Right cardiac atrium (tissue), 5 donors: ENCODE measurements at regions not wholly inside any gene's neighbourhood (a gene's known extent, or its start where the extent isn't known, plus 50 kb on each side); places are given as distances from the start of the nearest gene placed in this dataset.
A peak's percentile ranks its signal among the peaks of the same experiment; 100 is the strongest.
"Not testable (repeated sequence)": the region's sequence is repeated elsewhere in the genome, so short reads cannot be mapped to it uniquely, and the experiment has no call there.

Experiments used
- ATAC-seq, 2 donors: fragments of 200-7000 bp; cut with Tn5 transposase; one replicate each; pipeline versions ENCODE4 v1.8.0 to v1.9.1; 2020; ENCODE audit warnings: moderate library complexity in 2 of 2, mild to moderate bottlenecking in 1 of 2
- DNase-seq, 3 donors: peaks; one replicate each; pipeline ENCODE4 v3.0.0-alpha.2; 2020
- H3K27ac ChIP-seq: one replicate; pipeline ENCODE4 v1.5.1; 2013; ENCODE audit warnings: mild to moderate bottlenecking, low read length, control low read depth, moderate library complexity
- H3K27me3 ChIP-seq: one replicate; pipeline ENCODE4 v1.6.1; 2013; ENCODE audit not compliant: control insufficient read depth, insufficient read depth
- H3K4me1 ChIP-seq: one replicate; pipeline ENCODE4 v1.6.1; 2013; ENCODE audit warnings: low read length; ENCODE audit not compliant: control insufficient read depth, insufficient read depth
- H3K4me3 ChIP-seq: one replicate; pipeline ENCODE4 v1.5.1; 2013; ENCODE audit warnings: low read length, control low read depth
- H3K9me3 ChIP-seq: one replicate; pipeline ENCODE4 v1.6.1; 2013; ENCODE audit warnings: low read length; ENCODE audit not compliant: control insufficient read depth
- WGBS: extraction: QIAGEN DNeasy Blood & Tissue Kit; methylation state at CpG from one replicate; pipeline ENCODE4 v1.1.7; 2013; 5-methylcytosine and 5-hydroxymethylcytosine counted together
- intact Hi-C, 4 donors: fragments of 100-400 bp; cut with DNase I; formaldehyde crosslinking; loops; one replicate each; pipeline versions ENCODE4 v1.11.0 to v1.14.0; 2022 to 2023
- donor health status: healthy with polysubstance abuse.
- donor health status: DM: no; HTN: yes; CAD: no.
- donor health status: DM: no; HTN: no; CAD: no.
- donor health status: DM: no; HTN: yes; CAD: no; lungs with severe emphysema.
- donor health status: DM: yes; HTN: yes; CAD: no.

DNA sequence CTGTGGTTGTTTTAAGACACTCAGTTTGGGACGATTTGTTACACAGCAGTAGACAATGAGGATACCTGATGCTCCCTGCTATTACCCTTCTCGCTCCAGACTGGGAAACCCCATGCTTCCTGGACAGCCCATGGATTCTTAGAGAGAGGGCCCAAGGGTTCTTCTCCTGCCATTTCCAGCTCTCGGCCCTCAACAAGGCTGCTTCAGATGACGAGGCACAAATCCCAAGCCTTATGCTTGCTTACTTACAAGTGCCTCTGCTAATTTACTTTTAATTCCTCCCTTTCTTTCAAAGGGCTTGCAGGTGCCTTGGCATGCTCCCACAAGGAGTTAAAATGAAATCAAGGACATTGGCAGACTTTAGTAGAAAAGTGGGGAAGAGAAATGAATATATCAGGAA lies 79.4 kb downstream of the GADD45G start:
- WGBS: 86% methylated on average over 4 of the region's 4 CpGs
- no peak overlapping the region for H3K4me3 ChIP-seq
- no peak for ATAC-seq
- intact Hi-C loops: loop anchor here in 1 of 4 donors (10.0 kb wide), 1 partner anchor 59 kb away; no protein-coding TSS in a partner anchor
- no peaks in the 10 kb centered on the region for H3K9me3 ChIP-seq
- no peaks in the 10 kb centered on the region for H3K27me3 ChIP-seq
- H3K27ac ChIP-seq: peak overlapping the region; percentile 51
- H3K4me1 ChIP-seq: peaks cover 8% of the 10 kb centered on the region
- no peak for DNase-seq

DNA sequence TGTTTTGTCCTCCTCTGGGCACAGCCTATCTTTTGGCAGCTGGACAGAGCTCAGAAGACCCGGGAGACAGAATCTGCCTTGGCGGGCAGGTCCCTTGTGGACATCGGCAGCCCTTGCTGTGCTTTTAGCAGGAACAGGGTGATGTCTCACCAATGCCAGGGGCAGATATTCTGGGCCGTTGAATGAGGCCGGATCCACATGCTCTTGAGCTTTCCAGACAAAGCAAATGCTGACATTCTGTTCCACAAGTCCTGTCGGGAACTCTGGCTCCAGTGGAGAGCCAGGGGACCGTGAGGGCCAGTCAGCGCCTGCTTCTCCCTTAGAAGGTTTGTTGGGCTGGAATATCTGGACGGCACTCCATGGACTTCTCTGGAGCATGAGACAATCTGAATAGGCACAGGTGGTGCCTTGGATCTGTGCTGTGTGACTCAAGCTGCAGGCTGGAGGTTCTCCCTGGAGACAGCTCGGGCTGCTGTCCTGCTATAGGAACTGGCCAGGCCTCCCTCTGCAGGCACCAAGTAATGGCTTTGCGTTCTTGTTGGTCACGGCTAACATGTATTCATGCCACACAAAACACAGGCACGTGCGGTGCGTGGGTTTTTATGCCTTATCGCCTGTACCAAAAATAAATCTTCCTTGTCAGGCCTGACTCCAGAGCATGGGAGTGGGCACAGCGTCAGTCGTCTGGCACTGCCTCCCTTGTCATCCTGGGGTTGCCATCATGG lies 80.3 kb downstream of the GADD45G start:
- ATAC-seq (peak; percentile 86 to 92), DNase-seq (peak; percentile 58 to 89 (median 79))
- 45% methylated on average over 18 of the region's 18 CpGs for WGBS
- H3K9me3 ChIP-seq: no peaks in the 10 kb centered on the region
- H3K27me3 ChIP-seq: no peaks in the 10 kb centered on the region
- intact Hi-C loops: loop anchor here in 1 of 4 donors (10.0 kb wide), 1 partner anchor 60 kb away; no protein-coding TSS in a partner anchor
- H3K4me3 ChIP-seq: no peak overlapping the region
- peak overlapping the region; percentile 97 for H3K27ac ChIP-seq
- H3K4me1 ChIP-seq: peaks cover 8% of the 10 kb centered on the region

DNA sequence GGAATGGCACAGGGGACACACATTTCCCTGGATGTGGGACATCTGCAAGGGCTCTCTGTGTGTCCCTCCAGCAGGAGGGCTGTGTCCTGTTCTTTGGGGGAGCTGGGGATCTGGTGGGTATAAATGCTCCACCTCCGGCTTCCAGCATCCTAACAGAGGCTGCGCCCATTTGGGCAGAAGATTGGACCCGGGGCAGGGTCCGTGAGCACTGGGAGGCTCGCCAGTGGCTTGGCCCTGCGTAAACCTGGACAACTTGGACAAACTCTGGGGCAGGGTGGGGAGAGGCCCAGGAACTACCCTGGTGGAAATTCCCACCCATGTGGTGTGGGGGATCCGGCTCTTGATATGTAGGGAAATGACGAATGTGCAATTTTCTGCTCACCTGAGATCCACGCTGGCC lies 80.9 kb downstream of the GADD45G start:
- DNase-seq (no peak), ATAC-seq (peak in 1 of 2 donors; percentile 2)
- peak overlapping the region; percentile 97 for H3K27ac ChIP-seq
- H3K4me1 ChIP-seq: peaks cover 8% of the 10 kb centered on the region
- 95% methylated on average over 9 of the region's 9 CpGs for WGBS
- no peak overlapping the region for H3K4me3 ChIP-seq
- no peaks in the 10 kb centered on the region for H3K27me3 ChIP-seq
- intact Hi-C loops: loop anchor here in 1 of 4 donors (10.0 kb wide), 1 partner anchor 61 kb away; no protein-coding TSS in a partner anchor
- no peaks in the 10 kb centered on the region for H3K9me3 ChIP-seq

DNA sequence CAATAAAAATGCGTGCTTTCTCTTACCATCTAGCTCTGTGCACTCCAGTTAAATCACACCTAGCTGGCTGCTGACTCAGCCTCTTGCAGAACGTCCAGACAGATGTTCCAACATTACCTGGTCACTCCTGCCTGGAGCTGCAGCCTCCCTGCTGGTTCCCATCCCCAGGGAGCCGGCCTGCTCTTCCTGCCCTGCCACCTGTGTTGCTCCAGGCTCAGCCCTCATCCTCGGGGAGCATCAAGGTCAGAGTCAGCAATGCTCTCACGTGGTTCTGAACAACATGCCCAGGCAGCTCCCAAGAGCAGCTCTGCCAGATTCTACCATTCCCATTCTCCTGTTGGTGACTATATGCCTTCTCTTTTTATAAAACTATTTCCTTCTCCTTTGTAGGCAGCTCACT lies 81.3 kb downstream of the GADD45G start:
- ATAC-seq (no peak), DNase-seq (no peak)
- Histone ChIP-seq H3K27ac (no peak overlapping the region), H3K9me3 (no peaks in the 10 kb centered on the region), H3K4me1 (peaks cover 8% of the 10 kb centered on the region), H3K4me3 (no peak overlapping the region), H3K27me3 (no peaks in the 10 kb centered on the region)
- intact Hi-C loops: loop anchor here in 1 of 4 donors (10.0 kb wide), 1 partner anchor 61 kb away; no protein-coding TSS in a partner anchor
- WGBS: 69% methylated on average over 5 of the region's 5 CpGs

DNA sequence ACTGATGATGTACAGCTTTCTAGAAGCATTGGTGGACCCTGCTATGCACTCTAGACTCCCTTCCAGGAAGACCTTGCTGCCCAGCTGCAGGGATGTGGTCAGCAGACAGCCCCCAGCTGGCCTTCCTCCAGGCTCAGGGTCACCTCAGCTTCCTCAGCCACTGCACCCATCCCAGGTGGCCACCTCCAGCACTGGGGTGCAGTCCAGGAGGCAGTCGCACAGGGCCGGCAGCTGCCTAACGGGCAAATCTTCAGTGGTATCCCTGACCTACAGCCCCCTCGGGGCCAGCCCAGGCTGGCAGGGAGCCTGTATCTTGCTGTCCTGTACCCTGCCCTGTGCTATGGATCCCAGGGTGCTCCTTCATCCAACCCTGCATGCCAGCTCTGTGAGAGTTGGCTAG lies 81.8 kb downstream of the GADD45G start:
- Histone ChIP-seq H3K4me3 (no peak overlapping the region), H3K27me3 (no peaks in the 10 kb centered on the region), H3K4me1 (peaks cover 8% of the 10 kb centered on the region), H3K9me3 (no peaks in the 10 kb centered on the region), H3K27ac (no peak overlapping the region)
- intact Hi-C loops: loop anchor here in 1 of 4 donors (10.0 kb wide), 1 partner anchor 62 kb away; no protein-coding TSS in a partner anchor
- 93% methylated on average over 4 of the region's 4 CpGs for WGBS
- no peak for ATAC-seq
- DNase-seq: no peak

DNA sequence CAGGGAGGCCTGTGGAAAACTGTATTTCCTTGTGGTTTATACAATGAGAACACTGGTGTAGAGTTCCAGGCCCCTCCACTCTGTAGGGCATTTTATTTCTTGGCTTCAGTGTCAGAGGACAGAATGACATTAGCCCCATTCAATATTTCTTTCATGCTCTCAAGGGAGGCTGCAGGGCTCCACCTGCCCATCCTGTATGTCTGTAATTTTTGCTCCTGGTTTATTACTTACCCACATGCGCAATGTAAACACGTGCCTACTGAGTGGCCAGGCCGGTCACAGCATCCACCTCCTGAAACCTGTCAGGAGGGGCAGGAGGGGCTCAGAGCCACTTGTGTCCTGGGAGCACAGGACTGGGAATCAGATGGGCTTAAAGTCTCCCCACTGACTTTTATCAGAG lies 82.4 kb downstream of the GADD45G start:
- no peak for ATAC-seq
- Histone ChIP-seq H3K4me3 (no peak overlapping the region), H3K9me3 (no peaks in the 10 kb centered on the region), H3K27ac (no peak overlapping the region), H3K27me3 (no peaks in the 10 kb centered on the region), H3K4me1 (peaks cover 8% of the 10 kb centered on the region)
- intact Hi-C loops: loop anchor here in 1 of 4 donors (10.0 kb wide), 1 partner anchor 62 kb away; no protein-coding TSS in a partner anchor
- no peak for DNase-seq
- 92% methylated on average over 3 of the region's 3 CpGs for WGBS

DNA sequence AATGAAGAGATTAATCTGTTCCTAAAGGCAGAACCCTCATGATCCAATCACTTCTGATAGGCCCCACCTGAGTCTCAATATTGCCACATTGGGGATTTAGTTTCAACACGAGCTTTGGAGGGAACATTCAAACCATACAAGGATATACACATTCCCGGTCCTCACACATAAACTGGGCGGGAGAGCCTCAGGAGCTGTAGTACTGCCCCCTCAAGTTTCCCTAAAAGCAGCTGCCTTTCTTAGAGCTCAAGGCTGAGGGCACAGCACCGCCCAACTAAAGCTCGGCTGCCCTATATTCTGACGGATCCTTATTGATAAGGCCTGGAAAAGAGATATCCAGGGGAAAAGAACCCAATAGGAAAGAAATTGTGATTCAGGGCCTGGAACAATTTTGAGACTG lies 83.0 kb downstream of the GADD45G start:
- peaks cover 8% of the 10 kb centered on the region for H3K4me1 ChIP-seq
- DNase-seq: no peak
- no peaks in the 10 kb centered on the region for H3K27me3 ChIP-seq
- WGBS: 90% methylated on average over 6 of the region's 6 CpGs
- no peaks in the 10 kb centered on the region for H3K9me3 ChIP-seq
- H3K27ac ChIP-seq: no peak overlapping the region
- H3K4me3 ChIP-seq: no peak overlapping the region
- ATAC-seq: no peak
- intact Hi-C loops: loop anchor here in 1 of 4 donors (10.0 kb wide), 1 partner anchor 63 kb away; no protein-coding TSS in a partner anchor

DNA sequence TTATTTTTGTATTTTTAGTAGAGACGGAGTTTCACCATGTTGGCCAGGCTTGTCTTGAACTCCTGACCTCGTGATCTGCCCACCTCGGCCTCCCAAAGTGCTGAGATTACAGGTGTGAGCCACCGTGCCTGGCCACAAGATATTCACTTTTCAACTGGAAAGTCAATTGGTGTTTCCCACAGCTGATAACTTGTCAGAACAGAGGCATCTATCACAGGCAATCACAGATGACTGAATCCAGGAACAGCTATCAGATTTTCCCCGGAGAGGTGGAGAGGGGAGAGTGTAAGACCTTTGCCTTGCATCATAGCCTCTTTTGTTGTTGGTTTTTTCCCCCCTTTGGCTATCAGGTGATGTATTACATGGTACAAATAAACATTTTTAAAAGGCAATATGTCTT lies 84.5 kb downstream of the GADD45G start:
- ATAC-seq: not testable (repeated sequence)
- intact Hi-C loops: loop anchor here in 1 of 4 donors (10.0 kb wide), 1 partner anchor 65 kb away; no protein-coding TSS in a partner anchor
- WGBS: 72% methylated on average over 5 of the region's 5 CpGs

DNA sequence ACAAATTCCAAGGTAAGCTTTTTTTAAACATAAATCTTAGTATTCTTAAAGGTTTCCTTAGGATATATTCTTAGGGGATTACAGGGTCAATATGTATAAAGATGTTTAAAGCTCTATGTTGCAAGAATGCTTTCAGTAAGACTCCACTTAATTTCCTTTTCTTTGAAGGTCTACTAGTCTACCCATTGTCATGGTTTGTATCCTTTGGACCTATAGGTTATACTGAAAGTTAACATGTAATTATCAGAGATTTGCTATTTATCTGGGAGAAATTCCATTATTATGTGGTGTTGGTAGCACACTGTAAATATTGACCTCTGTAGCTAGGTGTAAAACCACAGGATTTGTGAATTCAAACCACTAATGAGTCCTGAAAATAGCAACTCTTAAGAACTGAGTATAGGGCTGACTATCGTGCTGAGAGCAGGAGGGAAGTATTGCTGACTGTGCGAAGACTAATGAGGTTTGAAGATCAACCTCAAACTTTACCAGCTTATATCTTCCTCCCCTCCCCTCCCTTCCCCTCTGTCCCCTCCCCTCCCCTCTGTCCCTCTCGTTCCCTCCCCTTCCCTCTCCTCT lies 85.6 kb downstream of the GADD45G start:
- no peak for ATAC-seq
- H3K4me1 ChIP-seq: peaks cover 2% of the 10 kb centered on the region
- WGBS: 73% methylated on average over 3 of the region's 3 CpGs
- no peak overlapping the region for H3K4me3 ChIP-seq
- no peaks in the 10 kb centered on the region for H3K9me3 ChIP-seq
- intact Hi-C loops: no loop called here
- H3K27ac ChIP-seq: no peak overlapping the region
- DNase-seq: no peak
- H3K27me3 ChIP-seq: no peaks in the 10 kb centered on the region

More for the DNA sequence above, 84.5 kb downstream of the GADD45G start:
- H3K27me3 ChIP-seq, H3K4me1 ChIP-seq, H3K9me3 ChIP-seq, H3K4me3 ChIP-seq, DNase-seq, H3K27ac ChIP-seq: not testable (repeated sequence)

DNA sequence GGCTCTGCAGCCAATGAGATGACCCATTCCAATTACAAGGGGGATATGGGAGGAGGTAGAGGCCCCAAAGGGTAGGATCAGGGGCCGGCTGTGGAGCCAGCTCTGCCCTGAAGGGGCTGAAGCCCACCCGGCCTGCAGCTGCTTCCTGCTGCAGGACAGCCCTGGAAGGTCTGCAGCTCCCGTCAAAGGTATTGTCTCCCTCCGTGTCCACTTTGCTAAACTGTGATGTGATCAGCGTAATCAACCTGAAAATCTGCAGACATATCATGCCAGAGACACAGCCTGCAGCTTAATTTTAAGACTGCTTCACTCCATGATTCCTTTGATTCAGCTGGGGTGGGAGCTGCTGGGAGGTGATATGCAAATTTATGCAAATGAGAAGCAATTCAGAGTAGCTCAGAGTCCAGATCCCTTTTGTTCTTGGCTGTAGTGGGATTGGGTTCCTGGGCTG lies 90.7 kb downstream of the GADD45G start:
- Histone ChIP-seq H3K27me3 (no peaks in the 10 kb centered on the region), H3K4me3 (no peak overlapping the region), H3K27ac (no peak overlapping the region), H3K4me1 (no peaks in the 10 kb centered on the region), H3K9me3 (no peaks in the 10 kb centered on the region)
- WGBS: 75% methylated on average over 5 of the region's 5 CpGs
- intact Hi-C loops: no loop called here
- ATAC-seq (no peak), DNase-seq (no peak)

DNA sequence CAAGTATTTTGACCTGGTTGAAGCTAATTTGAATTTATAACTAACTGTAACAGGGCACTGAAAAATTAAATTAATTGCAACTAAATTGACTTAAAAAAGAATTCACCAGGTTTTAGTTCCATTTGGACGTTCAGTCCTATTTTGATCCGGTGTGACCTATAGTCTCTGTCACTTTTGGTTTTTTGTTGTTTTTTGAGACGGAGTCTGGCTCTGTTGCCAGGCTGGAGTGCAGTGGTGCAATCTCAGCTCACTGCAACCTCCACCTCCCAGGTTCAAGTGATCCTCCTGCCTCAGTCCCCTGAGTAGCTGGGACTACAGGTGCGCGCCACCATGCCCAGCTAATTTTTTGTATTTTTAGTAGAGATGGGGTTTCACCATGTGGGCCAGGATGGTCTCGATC lies 91.2 kb downstream of the GADD45G start:
- DNase-seq, H3K4me3 ChIP-seq, H3K4me1 ChIP-seq, H3K27ac ChIP-seq, H3K27me3 ChIP-seq, ATAC-seq, intact Hi-C loops, H3K9me3 ChIP-seq: not testable (repeated sequence)
- WGBS: 90% methylated on average over 6 of the region's 6 CpGs
